ENCODE measurements at regions not wholly inside any gene's neighbourhood (a gene's known extent, or its start where the extent isn't known, plus 50 kb on each side); places are given as distances from the start of the nearest gene placed in this dataset.

DNA sequence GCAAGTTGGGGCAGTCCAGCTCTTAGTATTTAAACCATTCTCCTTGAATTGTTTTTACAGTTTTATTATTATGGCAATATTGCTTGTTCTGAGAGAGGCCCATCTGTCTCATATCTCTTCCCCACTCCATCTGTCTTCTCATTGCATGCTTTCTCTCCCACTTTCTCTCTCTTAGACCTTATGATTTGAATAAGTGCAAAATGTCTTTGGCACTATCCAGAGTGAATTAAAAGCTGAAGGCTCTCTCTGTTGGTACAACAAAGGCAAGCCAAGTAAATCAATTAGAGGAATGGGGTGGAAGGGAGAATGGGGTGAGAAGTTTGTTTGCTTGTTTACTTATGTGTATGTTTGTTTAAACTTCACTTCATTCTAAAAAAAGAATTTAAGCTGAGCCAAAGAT is 195.3 kb upstream of the RFX3 start:
- no peak for TF ChIP-seq ZFX (IDR thresholded peaks at IDR 0.05)
- TF ChIP-seq, protein P1, sequence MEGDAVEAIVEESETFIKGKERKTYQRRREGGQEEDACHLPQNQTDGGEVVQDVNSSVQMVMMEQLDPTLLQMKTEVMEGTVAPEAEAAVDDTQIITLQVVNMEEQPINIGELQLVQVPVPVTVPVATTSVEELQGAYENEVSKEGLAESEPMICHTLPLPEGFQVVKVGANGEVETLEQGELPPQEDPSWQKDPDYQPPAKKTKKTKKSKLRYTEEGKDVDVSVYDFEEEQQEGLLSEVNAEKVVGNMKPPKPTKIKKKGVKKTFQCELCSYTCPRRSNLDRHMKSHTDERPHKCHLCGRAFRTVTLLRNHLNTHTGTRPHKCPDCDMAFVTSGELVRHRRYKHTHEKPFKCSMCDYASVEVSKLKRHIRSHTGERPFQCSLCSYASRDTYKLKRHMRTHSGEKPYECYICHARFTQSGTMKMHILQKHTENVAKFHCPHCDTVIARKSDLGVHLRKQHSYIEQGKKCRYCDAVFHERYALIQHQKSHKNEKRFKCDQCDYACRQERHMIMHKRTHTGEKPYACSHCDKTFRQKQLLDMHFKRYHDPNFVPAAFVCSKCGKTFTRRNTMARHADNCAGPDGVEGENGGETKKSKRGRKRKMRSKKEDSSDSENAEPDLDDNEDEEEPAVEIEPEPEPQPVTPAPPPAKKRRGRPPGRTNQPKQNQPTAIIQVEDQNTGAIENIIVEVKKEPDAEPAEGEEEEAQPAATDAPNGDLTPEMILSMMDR (conservative IDR thresholded peaks at IDR 0.05): no peak
- no peak overlapping the region for H3K27ac ChIP-seq

DNA sequence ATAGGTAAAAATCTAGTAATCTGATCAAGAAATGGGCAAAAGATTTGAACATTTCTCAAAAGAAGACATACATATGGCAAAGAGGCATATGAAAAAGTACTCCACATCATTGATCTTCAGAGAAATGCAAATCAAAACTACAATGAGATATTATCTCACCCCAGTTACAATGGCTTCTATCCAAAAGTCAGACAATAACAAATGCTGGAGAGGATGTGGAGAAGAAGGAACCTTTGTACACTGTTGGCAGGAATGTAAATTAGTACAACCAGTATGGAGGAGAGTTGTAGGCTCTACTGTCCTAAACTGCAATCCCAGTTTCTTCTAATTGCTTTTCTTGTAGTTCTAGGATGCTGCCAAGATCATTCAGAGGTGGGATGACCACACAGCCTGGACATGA is 193.5 kb upstream of the RFX3 start:
- no peak for TF ChIP-seq ZFX (IDR thresholded peaks at IDR 0.05)
- TF ChIP-seq, protein P1 (conservative IDR thresholded peaks at IDR 0.05): no peak
- no peak overlapping the region for H3K27ac ChIP-seq

DNA sequence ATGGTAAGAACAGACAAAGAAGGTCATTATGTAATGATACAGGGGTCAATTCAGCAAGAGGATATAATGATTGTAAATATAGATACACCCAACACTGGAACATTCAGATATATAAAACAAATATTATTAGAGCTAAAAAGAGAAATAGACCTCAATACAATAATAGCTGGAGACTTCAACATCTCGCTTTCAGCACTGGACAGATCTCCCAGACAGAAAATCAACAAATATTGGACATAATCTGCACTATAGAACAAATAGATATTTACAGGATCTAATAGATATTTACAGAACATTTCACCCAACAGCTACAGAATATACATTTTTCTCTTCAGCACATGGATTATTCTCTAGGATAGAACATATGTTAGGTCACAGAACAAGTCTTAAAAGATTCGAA is 190.6 kb upstream of the RFX3 start:
- H3K27ac ChIP-seq: no peak overlapping the region
- TF ChIP-seq, protein P1 (conservative IDR thresholded peaks at IDR 0.05): no peak
- no peak for TF ChIP-seq ZFX (IDR thresholded peaks at IDR 0.05)

DNA sequence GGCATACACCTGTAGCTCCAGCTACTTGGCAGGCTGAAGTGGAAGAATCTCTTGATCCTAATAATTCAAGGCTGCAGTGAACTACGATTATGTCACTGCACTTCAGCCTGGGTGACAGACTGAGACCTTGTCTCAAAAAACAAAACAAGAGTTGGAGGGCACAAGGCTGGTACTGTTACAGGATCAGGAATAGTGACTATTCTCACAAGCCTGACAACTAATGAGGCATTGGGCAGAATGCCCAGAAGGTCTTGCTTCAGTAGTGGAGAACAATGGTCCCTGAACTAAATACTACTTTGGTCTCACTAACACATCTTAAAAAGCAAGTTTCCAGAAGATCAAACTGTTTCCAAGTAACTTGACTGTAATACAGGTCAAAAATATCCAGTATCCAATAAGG is 182.9 kb upstream of the RFX3 start:
- no peak overlapping the region for H3K27ac ChIP-seq

DNA sequence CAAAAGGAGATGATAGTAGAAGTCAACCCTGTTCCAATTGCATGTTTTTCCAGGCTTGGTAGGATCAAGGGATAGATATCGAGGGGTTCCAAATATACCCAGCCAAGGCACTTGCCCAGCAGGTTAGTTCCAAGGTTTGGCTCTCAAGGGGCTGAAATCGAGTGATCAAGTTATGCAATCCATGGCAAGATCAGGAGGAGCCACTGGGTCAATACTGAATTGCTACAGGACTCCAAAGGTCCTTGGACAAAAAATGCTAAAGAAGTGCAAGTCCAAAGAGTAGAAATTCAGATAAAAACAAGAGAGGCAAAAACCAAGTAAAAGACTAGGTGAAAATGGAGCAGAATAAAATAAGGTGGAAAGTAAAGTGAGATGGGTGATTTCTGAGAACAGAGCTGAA is 179.1 kb upstream of the RFX3 start:
- H3K27ac ChIP-seq: no peak overlapping the region
- TF ChIP-seq, protein P1 (conservative IDR thresholded peaks at IDR 0.05): no peak
- TF ChIP-seq ZFX (IDR thresholded peaks at IDR 0.05): no peak

More for the DNA sequence above, 182.9 kb upstream of the RFX3 start:
- TF ChIP-seq ZFX (IDR thresholded peaks at IDR 0.05): no peak
- TF ChIP-seq, protein P1 (conservative IDR thresholded peaks at IDR 0.05): no peak

DNA sequence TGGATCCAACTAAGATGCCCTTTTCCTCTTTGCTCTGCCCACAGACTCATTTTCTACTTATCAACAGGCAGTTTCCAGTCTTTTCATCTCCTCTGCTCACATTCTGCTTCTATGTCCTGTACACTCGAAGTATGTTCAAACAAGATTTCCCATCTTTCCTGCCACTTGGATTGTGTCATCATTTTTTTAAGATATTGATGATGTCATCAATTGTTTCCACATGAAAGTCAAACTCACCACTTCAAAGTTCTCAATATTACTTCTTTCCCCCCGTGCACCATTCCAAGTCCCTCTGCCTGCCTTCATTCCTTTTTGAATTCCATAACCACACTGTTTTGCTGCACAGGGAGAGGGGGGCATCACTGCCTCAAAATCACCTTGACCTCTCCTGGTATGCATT is 175.0 kb upstream of the RFX3 start:
- no peak overlapping the region for H3K27ac ChIP-seq
- TF ChIP-seq, protein P1 (conservative IDR thresholded peaks at IDR 0.05): no peak
- TF ChIP-seq ZFX (IDR thresholded peaks at IDR 0.05): no peak

DNA sequence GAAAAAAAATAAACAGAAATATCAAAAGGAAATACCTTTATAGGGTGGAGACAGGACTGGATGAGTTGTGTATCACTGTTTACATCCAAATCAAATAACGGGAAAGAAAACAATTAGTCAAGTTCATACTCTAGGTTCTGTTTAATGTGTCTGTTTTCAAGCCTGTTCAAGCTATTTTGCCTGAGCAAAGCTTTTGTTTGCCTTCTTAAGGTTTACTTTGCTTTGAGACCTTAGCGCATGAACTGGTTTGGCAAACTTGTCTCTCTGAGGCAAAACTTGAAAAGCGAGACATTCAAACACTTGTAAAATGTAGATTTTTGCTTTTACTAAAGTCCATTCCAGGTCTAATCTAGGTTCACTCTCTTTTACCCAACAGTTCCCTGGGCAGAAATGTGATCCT is 174.1 kb upstream of the RFX3 start:
- no peak for TF ChIP-seq ZFX (IDR thresholded peaks at IDR 0.05)
- TF ChIP-seq, protein P1 (conservative IDR thresholded peaks at IDR 0.05): no peak
- H3K27ac ChIP-seq: no peak overlapping the region
